Left ventricle myocardium inferior (tissue), 1 donor: ENCODE measurements at regions not wholly inside any gene's neighbourhood (a gene's known extent, or its start where the extent isn't known, plus 50 kb on each side); places are given as distances from the start of the nearest gene placed in this dataset.
"Not testable (repeated sequence)": the region's sequence is repeated elsewhere in the genome, so short reads cannot be mapped to it uniquely, and the experiment has no call there.

Source experiments
- DNase-seq: peaks from one replicate; pipeline ENCODE4 v3.0.0-alpha.2; 2020
- H3K27ac ChIP-seq: fragments of 200-600 bp; replicated peaks from 2 replicates; pipeline ENCODE4 v1.8.0; 2021
- H3K27me3 ChIP-seq: fragments of 200-600 bp; 2 replicates; pipeline ENCODE4 v1.8.0; 2021; ENCODE audit warnings: low read depth
- H3K36me3 ChIP-seq: fragments of 200-600 bp; 2 replicates; pipeline ENCODE4 v1.8.0; 2021
- H3K4me1 ChIP-seq: fragments of 200-600 bp; 2 replicates; pipeline ENCODE4 v1.8.0; 2021
- H3K4me3 ChIP-seq: fragments of 200-600 bp; 2 replicates; pipeline ENCODE4 v1.8.0; 2021; ENCODE audit warnings: mild to moderate bottlenecking, moderate library complexity
- H3K9me3 ChIP-seq: fragments of 200-600 bp; replicated peaks from 2 replicates; pipeline ENCODE4 v1.8.0; 2021
- CTCF ChIP-seq: fragments of 200-600 bp; IDR thresholded peaks from 2 replicates; pipeline ENCODE4 v1.8.0; 2021; ENCODE audit warnings: antibody characterized with exemption, mild to moderate bottlenecking, borderline replicate concordance
- intact Hi-C: fragments of 100-400 bp; cut with micrococcal nuclease; formaldehyde crosslinking; loops from one replicate; pipeline ENCODE4 v1.11.0; 2022
- donor health status: DM: no; HTN: yes; CAD: no; lungs with severe emphysema.

- H3K4me3 ChIP-seq = no peak overlapping the region
- no peak overlapping the region for H3K27ac ChIP-seq
- H3K27me3 ChIP-seq = no peaks in the 10 kb centered on the region
- no peaks in the 10 kb centered on the region for H3K9me3 ChIP-seq
- H3K4me1 ChIP-seq = peaks cover 6% of the 10 kb centered on the region
- no peak for TF ChIP-seq CTCF
- no peaks in the 10 kb centered on the region for H3K36me3 ChIP-seq
- no peak for DNase-seq
- intact Hi-C loops = no loop called here
Measured at GRCh38 chr3:174466471-174467054, 392.6 kb upstream of the NAALADL2 start.

- Histone ChIP-seq H3K9me3 (no peaks in the 10 kb centered on the region), H3K4me3 (no peak overlapping the region), H3K27me3 (no peaks in the 10 kb centered on the region), H3K4me1 (no peaks in the 10 kb centered on the region), H3K27ac (no peak overlapping the region), H3K36me3 (no peaks in the 10 kb centered on the region)
- no peak for DNase-seq
- TF ChIP-seq CTCF = no peak
- intact Hi-C loops = no loop called here
Measured at GRCh38 chr3:174477491-174477890, 381.6 kb upstream of the NAALADL2 start.

- intact Hi-C loops = no loop called here
- H3K9me3 ChIP-seq = no peaks in the 10 kb centered on the region
- no peaks in the 10 kb centered on the region for H3K27me3 ChIP-seq
- no peaks in the 10 kb centered on the region for H3K36me3 ChIP-seq
- no peak overlapping the region for H3K4me3 ChIP-seq
- DNase-seq = no peak
- TF ChIP-seq CTCF = no peak
- no peak overlapping the region for H3K27ac ChIP-seq
- H3K4me1 ChIP-seq = no peaks in the 10 kb centered on the region
Measured at GRCh38 chr3:174480767-174481166, 378.4 kb upstream of the NAALADL2 start.

GRCh38 chr3:174482541-174482940 lies 376.6 kb upstream of the NAALADL2 start:
- H3K4me1 ChIP-seq = no peaks in the 10 kb centered on the region
- H3K4me3 ChIP-seq = no peak overlapping the region
- no peak for DNase-seq
- no peaks in the 10 kb centered on the region for H3K27me3 ChIP-seq
- H3K27ac ChIP-seq = no peak overlapping the region
- H3K36me3 ChIP-seq = no peaks in the 10 kb centered on the region
- intact Hi-C loops = no loop called here
- H3K9me3 ChIP-seq = no peaks in the 10 kb centered on the region
- TF ChIP-seq CTCF = no peak

- H3K36me3 ChIP-seq = no peaks in the 10 kb centered on the region
- no peaks in the 10 kb centered on the region for H3K4me1 ChIP-seq
- no peak for DNase-seq
- H3K4me3 ChIP-seq = no peak overlapping the region
- H3K27ac ChIP-seq = no peak overlapping the region
- intact Hi-C loops = no loop called here
- no peak for TF ChIP-seq CTCF
- no peaks in the 10 kb centered on the region for H3K27me3 ChIP-seq
- no peaks in the 10 kb centered on the region for H3K9me3 ChIP-seq
Measured at GRCh38 chr3:174483254-174483653, 375.9 kb upstream of the NAALADL2 start.

- DNase-seq = not testable (repeated sequence)
Measured at GRCh38 chr3:174483856-174484255, 375.3 kb upstream of the NAALADL2 start.

More at GRCh38 chr3:174483856-174484255, 375.3 kb upstream of the NAALADL2 start:
- H3K36me3 ChIP-seq, intact Hi-C loops, H3K27ac ChIP-seq, H3K27me3 ChIP-seq, H3K4me1 ChIP-seq, H3K9me3 ChIP-seq, H3K4me3 ChIP-seq: not testable (repeated sequence)
